H9 (cell line): ENCODE measurements at regions not wholly inside any gene's neighbourhood (a gene's known extent, or its start where the extent isn't known, plus 50 kb on each side); places are given as distances from the start of the nearest gene placed in this dataset.

ENCODE experiments used
- DNase-seq: peaks from one replicate; pipeline ENCODE4 v3.0.0-alpha.2; 2017
- H2AFZ ChIP-seq: one replicate; pipeline ENCODE4 v1.6.1; 2013; ENCODE audit warnings: mild to moderate bottlenecking, low read length, control low read depth, moderate library complexity
- H2AK5ac ChIP-seq: 2 replicates; pipeline ENCODE4 v1.6.1; 2013; ENCODE audit warnings: low read length, control low read depth, mixed read lengths; ENCODE audit not compliant: insufficient read length
- H2BK120ac ChIP-seq: one replicate; pipeline ENCODE4 v1.6.1; 2013; ENCODE audit warnings: low read depth, mild to moderate bottlenecking, low read length, control low read depth, inconsistent platforms; ENCODE audit not compliant: poor library complexity, severe bottlenecking
- H2BK12ac ChIP-seq: 2 replicates; pipeline ENCODE4 v1.6.1; 2013; ENCODE audit warnings: low read length, control low read depth, mixed read lengths, low read depth; ENCODE audit not compliant: insufficient read length
- H2BK15ac ChIP-seq: 2 replicates; pipeline ENCODE4 v1.6.1; 2013; ENCODE audit warnings: low read depth, low read length, control low read depth
- H2BK20ac ChIP-seq: one replicate; pipeline ENCODE4 v1.6.1; 2013; ENCODE audit warnings: low read depth, mild to moderate bottlenecking, low read length, control low read depth, inconsistent platforms; ENCODE audit not compliant: poor library complexity, severe bottlenecking
- H2BK5ac ChIP-seq: 2 replicates; pipeline ENCODE4 v1.6.1; 2013; ENCODE audit warnings: low read length, control low read depth, mixed read lengths; ENCODE audit not compliant: insufficient read length
- H3K14ac ChIP-seq: 2 replicates; pipeline ENCODE4 v1.6.1; 2013; ENCODE audit warnings: low read length, control low read depth; ENCODE audit not compliant: insufficient read depth
- H3K18ac ChIP-seq: 2 replicates; pipeline ENCODE4 v1.6.1; 2013; ENCODE audit warnings: low read depth, mild to moderate bottlenecking, mixed read lengths, low read length, control low read depth; ENCODE audit not compliant: insufficient read length
- H3K23ac ChIP-seq: 2 replicates; pipeline ENCODE4 v1.6.1; 2013; ENCODE audit warnings: low read length, control low read depth, mixed read lengths, low read depth; ENCODE audit not compliant: insufficient read length
- H3K23me2 ChIP-seq: 2 replicates; pipeline ENCODE4 v1.6.1; 2013; ENCODE audit warnings: low read depth, mild to moderate bottlenecking, mixed read lengths, low read length, control low read depth; ENCODE audit not compliant: insufficient read length, poor library complexity, severe bottlenecking
- H3K27ac ChIP-seq: 2 replicates; pipeline ENCODE4 v1.5.1; 2013; ENCODE audit warnings: low read length, control low read depth, mixed read lengths, low read depth; ENCODE audit not compliant: insufficient read length
- H3K27me3 ChIP-seq: 2 replicates; pipeline ENCODE4 v1.6.1; 2013; ENCODE audit warnings: low read length, control low read depth, inconsistent platforms; ENCODE audit not compliant: insufficient read depth
- H3K4ac ChIP-seq: 2 replicates; pipeline ENCODE4 v1.6.1; 2013; ENCODE audit warnings: low read depth, mild to moderate bottlenecking, control low read depth, inconsistent platforms, low read length, moderate library complexity
- H3K4me1 ChIP-seq: 2 replicates; pipeline ENCODE4 v1.6.1; 2013; ENCODE audit warnings: low read length, control low read depth, inconsistent platforms; ENCODE audit not compliant: insufficient read depth
- H3K4me2 ChIP-seq: 2 replicates; pipeline ENCODE4 v1.6.1; 2013; ENCODE audit warnings: low read length, control low read depth, mixed read lengths; ENCODE audit not compliant: insufficient read length, insufficient read depth
- H3K56ac ChIP-seq: 2 replicates; pipeline ENCODE4 v1.6.1; 2013; ENCODE audit warnings: low read depth, mild to moderate bottlenecking, mixed read lengths, low read length, control low read depth; ENCODE audit not compliant: insufficient read length
- H3K79me1 ChIP-seq: 2 replicates; pipeline ENCODE4 v1.6.1; 2013; ENCODE audit warnings: low read depth, mild to moderate bottlenecking, moderate library complexity, low read length, control low read depth, inconsistent platforms; ENCODE audit not compliant: insufficient read depth, poor library complexity, severe bottlenecking
- H3K79me2 ChIP-seq: 2 replicates; pipeline ENCODE4 v1.6.1; 2013; ENCODE audit warnings: low read length, control low read depth, inconsistent platforms; ENCODE audit not compliant: insufficient read depth
- H3K9ac ChIP-seq: 2 replicates; pipeline ENCODE4 v1.6.1; 2013; ENCODE audit warnings: low read length, control low read depth, mixed read lengths; ENCODE audit not compliant: insufficient read length; ENCODE audit errors: extremely low read depth
- H3K9me3 ChIP-seq: one replicate; pipeline ENCODE4 v1.6.1; 2013; ENCODE audit warnings: low read depth, low read length, inconsistent platforms; ENCODE audit not compliant: control insufficient read depth
- H3T11ph ChIP-seq: one replicate; pipeline ENCODE4 v1.6.1; 2013; ENCODE audit warnings: mild to moderate bottlenecking, low read length, control low read depth, inconsistent platforms
- H4K20me1 ChIP-seq: one replicate; pipeline ENCODE4 v1.6.1; 2013; ENCODE audit not compliant: control insufficient read depth, insufficient read length, insufficient read depth
- H4K5ac ChIP-seq: 2 replicates; pipeline ENCODE4 v1.6.1; 2013; ENCODE audit warnings: low read depth, mild to moderate bottlenecking, mixed read lengths, low read length, control low read depth; ENCODE audit not compliant: insufficient read length
- H4K8ac ChIP-seq: replicated peaks from 2 replicates; pipeline ENCODE4 v1.6.1; 2013; ENCODE audit warnings: low read length, control low read depth, mixed read lengths, low read depth; ENCODE audit not compliant: insufficient read length
- H4K91ac ChIP-seq: 2 replicates; pipeline ENCODE4 v1.6.1; 2013; ENCODE audit warnings: low read depth, mild to moderate bottlenecking, moderate library complexity, mixed read lengths, low read length, control low read depth; ENCODE audit not compliant: insufficient read length
- H3K27ac Mint-ChIP-seq, 3 experiments: 2 replicates in 2 of 3; 3 replicates in 1 of 3; pipeline ENCODE4 v1.8.0; 2020 to 2021; ENCODE audit warnings: mixed read lengths in 3 of 3, mild to moderate bottlenecking in 1 of 3, moderate library complexity in 1 of 3
- H3K27me3 Mint-ChIP-seq: 2 replicates; pipeline ENCODE4 v1.8.0; 2021; ENCODE audit warnings: low read depth, mild to moderate bottlenecking, moderate library complexity, mixed read lengths
- H3K36me3 Mint-ChIP-seq, 3 experiments: 2 replicates in 2 of 3; 3 replicates in 1 of 3; pipeline ENCODE4 v1.8.0; 2020 to 2021; ENCODE audit warnings: low read depth in 3 of 3, mixed read lengths in 3 of 3; ENCODE audit not compliant: insufficient read depth in 1 of 3
- H3K4me1 Mint-ChIP-seq, 2 experiments: 2 replicates each; pipeline ENCODE4 v1.8.0; 2020; ENCODE audit warnings: mixed read lengths in 2 of 2
- H3K4me3 Mint-ChIP-seq, 2 experiments: 2 replicates in 1 of 2; 3 replicates in 1 of 2; pipeline ENCODE4 v1.8.0; 2020 to 2021; ENCODE audit warnings: mild to moderate bottlenecking in 2 of 2, mixed read lengths in 2 of 2, moderate library complexity in 1 of 2
- H3K9me3 Mint-ChIP-seq, 2 experiments: 2 replicates in 1 of 2; 3 replicates in 1 of 2; pipeline ENCODE4 v1.8.0; 2020; ENCODE audit warnings: mild to moderate bottlenecking in 2 of 2, mixed read lengths in 2 of 2, moderate library complexity in 1 of 2
- CTCF ChIP-seq: fragments of 200-600 bp; sonication (generic); conservative IDR thresholded peaks from 3 replicates; pipeline ENCODE4 v1.8.0; 2021; ENCODE audit warnings: antibody characterized with exemption, mild to moderate bottlenecking
- WGBS: extraction: QIAGEN DNeasy Blood & Tissue Kit; methylation state at CpG from one replicate; pipeline ENCODE4 v1.1.7; 2013; ENCODE audit warnings: missing lambda C conversion rate, low lambda C conversion rate, mixed read lengths; ENCODE audit not compliant: insufficient read length; ENCODE audit errors: extremely low coverage; 5-methylcytosine and 5-hydroxymethylcytosine counted together

- H3K4ac ChIP-seq, result no peak overlapping the region
- H3K56ac ChIP-seq, result no peak overlapping the region
- no peaks in the 10 kb centered on the region for H4K20me1 ChIP-seq
- H4K8ac ChIP-seq, result no peak overlapping the region
- H2AFZ ChIP-seq, result no peak overlapping the region
- H2BK20ac ChIP-seq, result no peak overlapping the region
- TF ChIP-seq CTCF, result no peak
- no peak overlapping the region for H3K23ac ChIP-seq
- no peak overlapping the region for H2AK5ac ChIP-seq
- no peak overlapping the region for H4K5ac ChIP-seq
- no peak overlapping the region for H3K27ac Mint-ChIP-seq
- WGBS, result no CpG with 5 or more reads among the region's 3 CpGs
- H3T11ph ChIP-seq, result no peak overlapping the region
- H3K9me3 Mint-ChIP-seq, result peaks cover 6% of the 10 kb centered on the region in 2 experiments; a peak in 4 of 5 replicates
- no peak overlapping the region for H2BK12ac ChIP-seq
- H3K27me3 Mint-ChIP-seq, result no peaks in the 10 kb centered on the region
- H2BK120ac ChIP-seq, result no peak overlapping the region
- no peak for DNase-seq
- H2BK5ac ChIP-seq, result no peak overlapping the region
- H2BK15ac ChIP-seq, result no peak overlapping the region
- no peaks in the 10 kb centered on the region for H3K9me3 ChIP-seq
- H3K4me3 Mint-ChIP-seq, result no peak overlapping the region
- no peak overlapping the region for H3K9ac ChIP-seq
- peaks cover 2 to 7% (median 2%) of the 10 kb centered on the region in 3 experiments; a peak in 5 of 7 replicates for H3K36me3 Mint-ChIP-seq
- no peaks in the 10 kb centered on the region for H3K79me2 ChIP-seq
- H3K27me3 ChIP-seq, result no peaks in the 10 kb centered on the region
- no peak overlapping the region for H3K4me2 ChIP-seq
- no peaks in the 10 kb centered on the region for H3K79me1 ChIP-seq
- H3K18ac ChIP-seq, result no peak overlapping the region
- no peaks in the 10 kb centered on the region for H3K23me2 ChIP-seq
- no peak overlapping the region for H3K14ac ChIP-seq
- no peak overlapping the region for H3K27ac ChIP-seq
- H4K91ac ChIP-seq, result no peak overlapping the region
- H3K4me1 Mint-ChIP-seq, result no peaks in the 10 kb centered on the region
- no peaks in the 10 kb centered on the region for H3K4me1 ChIP-seq
These were observed 203.1 kb downstream of the INSIG2 start for GRCh38 chr2:118291251-118291880.
